ENCODE measurements at regions not wholly inside any gene's neighbourhood (a gene's known extent, or its start where the extent isn't known, plus 50 kb on each side); places are given as distances from the start of the nearest gene placed in this dataset.

DNA sequence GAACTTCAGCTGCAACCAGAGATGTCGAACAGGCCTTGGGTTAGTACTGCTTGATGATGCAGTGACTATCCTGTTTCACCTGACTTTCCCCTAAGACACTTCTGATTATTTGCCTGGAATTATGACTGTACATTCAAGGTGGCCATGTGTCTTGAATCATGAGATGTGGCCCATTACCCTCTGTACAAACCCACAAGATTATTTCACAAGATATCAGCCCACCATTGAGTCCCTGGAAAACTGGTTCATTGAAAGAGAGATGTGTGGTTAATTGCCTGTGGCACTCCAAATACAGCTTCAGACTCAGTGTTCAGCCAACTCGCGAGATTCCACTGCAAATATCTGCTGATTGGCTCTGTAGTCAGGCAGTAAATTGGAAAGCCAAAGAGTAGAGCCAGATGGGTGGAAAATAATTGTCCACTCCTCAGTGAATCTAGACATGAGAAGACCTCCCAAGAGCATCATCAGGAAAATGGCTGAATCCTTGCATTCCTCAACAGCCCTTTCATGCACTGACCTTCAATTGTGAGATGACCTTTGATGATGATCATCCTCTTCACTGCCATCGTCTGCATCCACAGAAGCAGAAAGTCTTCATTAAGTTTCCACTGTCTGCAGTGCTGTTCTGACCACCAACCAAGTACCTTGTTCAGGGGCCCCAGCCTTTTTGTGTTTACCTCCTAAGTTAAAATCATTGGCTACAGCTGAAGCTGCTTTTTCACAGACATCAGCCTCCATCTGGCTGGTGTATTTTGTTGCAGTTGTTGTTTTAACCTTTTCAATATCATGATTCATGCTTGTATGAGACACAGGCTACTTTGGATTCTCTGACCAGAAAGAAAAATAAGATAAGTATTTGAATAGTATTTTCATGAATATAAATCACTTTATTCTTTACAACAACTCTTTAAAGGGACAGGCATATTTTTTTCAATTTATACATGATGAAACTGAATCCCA lies 75.2 kb downstream of the ESM1 start:
- WGBS, 2 donors, result 56 to 65% methylated on average over 4 of the region's 4 CpGs
- Histone ChIP-seq H3K27me3 (no peaks in the 10 kb centered on the region), H3K36me3 (no peaks in the 10 kb centered on the region), H3K27ac (no peak overlapping the region), H3K9me3 (no peaks in the 10 kb centered on the region), H3K4me1 (no peaks in the 10 kb centered on the region), H3K4me3 (no peak overlapping the region)
- TF ChIP-seq, protein P1, sequence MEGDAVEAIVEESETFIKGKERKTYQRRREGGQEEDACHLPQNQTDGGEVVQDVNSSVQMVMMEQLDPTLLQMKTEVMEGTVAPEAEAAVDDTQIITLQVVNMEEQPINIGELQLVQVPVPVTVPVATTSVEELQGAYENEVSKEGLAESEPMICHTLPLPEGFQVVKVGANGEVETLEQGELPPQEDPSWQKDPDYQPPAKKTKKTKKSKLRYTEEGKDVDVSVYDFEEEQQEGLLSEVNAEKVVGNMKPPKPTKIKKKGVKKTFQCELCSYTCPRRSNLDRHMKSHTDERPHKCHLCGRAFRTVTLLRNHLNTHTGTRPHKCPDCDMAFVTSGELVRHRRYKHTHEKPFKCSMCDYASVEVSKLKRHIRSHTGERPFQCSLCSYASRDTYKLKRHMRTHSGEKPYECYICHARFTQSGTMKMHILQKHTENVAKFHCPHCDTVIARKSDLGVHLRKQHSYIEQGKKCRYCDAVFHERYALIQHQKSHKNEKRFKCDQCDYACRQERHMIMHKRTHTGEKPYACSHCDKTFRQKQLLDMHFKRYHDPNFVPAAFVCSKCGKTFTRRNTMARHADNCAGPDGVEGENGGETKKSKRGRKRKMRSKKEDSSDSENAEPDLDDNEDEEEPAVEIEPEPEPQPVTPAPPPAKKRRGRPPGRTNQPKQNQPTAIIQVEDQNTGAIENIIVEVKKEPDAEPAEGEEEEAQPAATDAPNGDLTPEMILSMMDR (IDR thresholded peaks at IDR 0.05), result no peak
- no peak for DNase-seq
- no peak for FAIRE-seq
- no peak for ATAC-seq
- intact Hi-C loops (cut with DNase I), result loop anchor here in 2 of 3 donors (5.0 to 10.0 kb wide), 2 partner anchors 237 to 245 kb away; no protein-coding TSS in a partner anchor

DNA sequence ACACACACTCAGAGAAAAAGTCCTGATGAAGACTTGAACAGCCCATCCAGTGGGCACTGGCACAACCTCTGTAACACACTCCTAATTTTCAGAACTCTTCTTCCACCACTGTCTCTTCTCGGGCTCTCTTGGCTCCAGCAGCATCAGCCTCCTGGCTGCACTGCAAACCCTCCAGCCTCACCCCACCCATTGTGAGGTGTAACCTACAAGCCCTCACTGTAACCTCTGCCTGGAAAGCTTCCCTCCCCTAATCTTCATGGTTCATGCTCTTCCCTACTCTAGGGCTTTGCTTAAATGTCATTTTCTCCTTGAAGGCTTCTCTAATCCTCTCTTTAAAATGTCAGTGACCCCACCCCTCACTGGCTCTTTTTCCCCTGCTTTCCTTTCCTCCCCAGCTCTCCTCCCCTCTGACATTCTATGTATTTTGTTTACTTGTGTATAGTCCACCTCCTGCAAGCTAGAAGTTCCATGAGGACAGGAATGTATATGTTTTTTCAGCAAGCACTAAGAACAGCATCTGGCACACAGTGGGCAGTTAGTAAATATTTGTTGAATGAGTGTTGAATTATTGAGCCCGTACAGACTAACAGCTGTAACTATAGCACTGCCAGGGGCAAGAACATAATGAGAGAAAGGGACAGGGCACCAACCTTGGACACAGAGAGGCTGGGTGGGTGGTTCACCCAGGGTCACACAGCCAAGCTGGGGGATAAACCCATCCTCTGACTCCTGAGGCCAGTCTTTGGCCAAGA lies 76.4 kb downstream of the ESM1 start:
- ATAC-seq (no peak), DNase-seq (no peak), FAIRE-seq (no peak)
- H3K36me3 ChIP-seq, result no peaks in the 10 kb centered on the region
- TF ChIP-seq, protein P1 (IDR thresholded peaks at IDR 0.05), result no peak
- H3K27ac ChIP-seq, result no peak overlapping the region
- no peaks in the 10 kb centered on the region for H3K27me3 ChIP-seq
- H3K4me3 ChIP-seq, result no peak overlapping the region
- H3K9me3 ChIP-seq, result no peaks in the 10 kb centered on the region
- 41 to 48% methylated on average over 2 of the region's 2 CpGs for WGBS, 2 donors
- intact Hi-C loops (cut with DNase I), result loop anchor here in 2 of 3 donors (5.0 to 10.0 kb wide), 2 partner anchors 238 to 246 kb away; no protein-coding TSS in a partner anchor
- H3K4me1 ChIP-seq, result no peaks in the 10 kb centered on the region

DNA sequence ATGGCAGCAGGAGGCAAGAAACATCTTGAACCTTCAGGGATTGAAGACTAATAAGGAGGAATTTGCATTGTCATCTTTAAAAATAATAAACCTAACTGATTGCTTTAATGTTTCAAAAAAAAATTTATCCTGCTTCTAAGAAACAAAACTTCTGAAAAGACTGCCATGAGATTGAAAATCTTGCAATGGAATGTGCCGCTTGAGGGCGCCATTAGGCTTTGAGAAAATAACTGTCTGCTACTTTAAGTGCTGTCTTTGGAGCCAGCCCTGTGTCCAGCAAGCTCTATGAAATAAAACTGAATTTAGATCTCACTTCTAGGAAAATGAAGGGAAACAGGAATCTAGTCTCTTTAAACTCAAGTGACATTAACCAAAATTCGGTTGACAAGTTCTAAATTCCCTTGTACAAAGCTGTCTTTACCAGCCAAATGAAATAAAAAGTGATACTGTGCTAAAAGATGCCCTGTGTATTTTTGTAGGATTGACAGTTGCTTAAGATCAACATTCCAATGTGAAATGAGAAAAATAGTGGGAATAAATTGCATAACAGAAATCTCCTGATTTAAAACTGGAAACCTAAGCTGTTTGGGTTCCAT lies 79.4 kb downstream of the ESM1 start:
- peak; percentile 67 for FAIRE-seq

DNA sequence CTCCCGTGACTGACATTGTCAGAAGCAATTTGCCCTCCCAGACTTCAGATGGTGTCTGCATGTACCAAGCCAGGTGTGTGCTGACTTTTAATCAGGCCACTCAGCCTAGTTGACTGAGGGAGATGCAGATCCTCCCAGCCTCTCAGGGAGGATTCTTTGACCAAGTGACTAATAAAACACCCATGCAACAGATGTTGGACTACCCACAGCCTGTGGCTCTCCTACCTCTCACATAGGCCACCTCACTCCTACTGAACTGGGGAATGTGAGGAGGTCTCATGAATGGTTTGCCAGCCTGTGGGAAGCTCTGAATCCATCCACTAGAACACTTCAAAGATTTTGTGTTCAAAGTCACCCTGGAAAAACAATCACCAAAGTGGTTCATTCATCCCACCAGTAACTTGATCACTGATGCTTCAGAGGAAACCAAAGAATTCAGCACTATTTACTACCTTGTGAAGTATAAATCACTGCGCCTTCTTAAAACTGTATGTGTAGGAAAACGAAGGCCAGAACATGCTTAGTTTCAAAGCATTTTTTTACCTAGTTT lies 80.1 kb downstream of the ESM1 start:
- no peak for FAIRE-seq
- no peaks in the 10 kb centered on the region for H3K27me3 ChIP-seq
- ATAC-seq, result no peak
- H3K9me3 ChIP-seq, result no peaks in the 10 kb centered on the region
- intact Hi-C loops (cut with DNase I), result loop anchor here in 2 of 3 donors (5.0 to 10.0 kb wide), 2 partner anchors 242 to 249 kb away; no protein-coding TSS in a partner anchor
- WGBS, 2 donors, result 81 to 88% methylated on average over 3 of the region's 3 CpGs
- H3K27ac ChIP-seq, result no peak overlapping the region
- H3K36me3 ChIP-seq, result no peaks in the 10 kb centered on the region
- no peaks in the 10 kb centered on the region for H3K4me1 ChIP-seq
- TF ChIP-seq, protein P1 (IDR thresholded peaks at IDR 0.05), result no peak
- no peak for DNase-seq
- H3K4me3 ChIP-seq, result no peak overlapping the region

More for the DNA sequence above, 79.4 kb downstream of the ESM1 start:
- DNase-seq (peak in 5 of 6 donors; percentile 16 to 74 (median 39)), ATAC-seq (peak in 3 of 4 donors; percentile 34 to 76 (median 62))
- intact Hi-C loops (cut with DNase I), result loop anchor here in 2 of 3 donors (5.0 to 10.0 kb wide), 2 partner anchors 241 to 249 kb away; no protein-coding TSS in a partner anchor
- TF ChIP-seq, protein P1 (IDR thresholded peaks at IDR 0.05), result peak; percentile 10 to 44 (median 32)
- Histone ChIP-seq H3K27me3 (no peaks in the 10 kb centered on the region), H3K36me3 (no peaks in the 10 kb centered on the region), H3K27ac (no peak overlapping the region), H3K9me3 (no peaks in the 10 kb centered on the region), H3K4me3 (no peak overlapping the region), H3K4me1 (no peaks in the 10 kb centered on the region)
- WGBS, 2 donors, result 3 to 5% methylated on average over 3 of the region's 3 CpGs

Data from pancreas (tissue), 10 donors.